Daoy (cell line): ENCODE measurements at regions not wholly inside any gene's neighbourhood (a gene's known extent, or its start where the extent isn't known, plus 50 kb on each side); places are given as distances from the start of the nearest gene placed in this dataset.

ENCODE experiments used
- DNase-seq: peaks from one replicate; pipeline ENCODE4 v3.0.0-alpha.2; 2015; ENCODE audit warnings: low read depth

DNA sequence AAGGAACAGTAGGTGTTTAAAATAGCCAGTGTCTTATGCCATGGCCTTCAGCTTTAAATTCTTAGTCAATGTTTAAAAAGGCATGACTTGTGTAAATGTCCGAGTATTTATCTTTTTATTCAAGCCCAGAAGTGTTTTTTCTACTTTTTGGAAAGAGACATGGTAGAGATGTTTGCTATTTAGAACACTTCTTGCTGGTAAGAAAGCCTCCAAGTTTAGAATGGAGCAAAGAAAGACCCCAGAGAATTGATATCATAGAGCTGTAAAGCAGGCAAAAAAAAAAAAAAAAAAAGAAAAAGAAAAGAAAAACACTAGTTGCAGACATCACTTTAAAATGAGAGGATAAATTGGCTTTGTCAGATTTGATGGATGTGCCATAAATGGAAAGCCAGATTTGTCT is 375.1 kb downstream of the TMEM167A start:
- no peak for DNase-seq

DNA sequence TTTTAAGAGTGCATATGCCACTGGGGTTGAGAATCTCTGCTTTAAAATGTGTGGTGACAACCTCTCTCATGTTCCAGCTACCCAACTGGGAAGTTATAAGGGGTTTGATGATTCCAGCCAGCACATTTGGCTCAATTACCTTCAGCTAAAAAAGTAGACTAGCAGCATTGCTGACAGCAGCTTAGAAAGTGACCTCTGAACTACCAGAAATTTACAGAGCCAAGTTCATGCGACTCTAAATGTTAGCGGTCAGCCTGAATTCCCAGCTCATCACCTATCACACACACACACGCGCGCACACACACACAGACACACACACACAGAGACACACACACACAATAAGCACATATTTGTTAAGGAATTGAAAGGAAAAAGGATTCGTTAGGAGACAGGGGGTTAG is 377.5 kb downstream of the TMEM167A start:
- DNase-seq = no peak

DNA sequence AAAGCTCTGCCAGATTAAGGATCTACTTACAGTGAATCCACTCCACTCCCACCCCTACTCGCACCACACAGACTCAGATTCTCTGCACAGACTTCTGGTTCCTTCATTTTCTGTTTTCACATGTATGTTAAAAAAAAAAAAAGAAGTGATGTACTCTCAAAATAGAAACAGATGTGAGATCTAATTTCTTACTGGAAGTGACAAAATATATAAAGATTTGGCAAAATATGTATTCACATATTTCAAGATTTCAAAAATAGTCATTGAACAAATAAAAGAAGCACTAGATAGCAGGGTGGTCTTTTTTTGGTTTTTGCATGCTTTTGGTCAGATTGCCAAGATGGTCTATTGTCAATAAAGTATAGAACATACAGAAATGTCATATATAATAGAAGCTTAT is 379.2 kb downstream of the TMEM167A start:
- no peak for DNase-seq

DNA sequence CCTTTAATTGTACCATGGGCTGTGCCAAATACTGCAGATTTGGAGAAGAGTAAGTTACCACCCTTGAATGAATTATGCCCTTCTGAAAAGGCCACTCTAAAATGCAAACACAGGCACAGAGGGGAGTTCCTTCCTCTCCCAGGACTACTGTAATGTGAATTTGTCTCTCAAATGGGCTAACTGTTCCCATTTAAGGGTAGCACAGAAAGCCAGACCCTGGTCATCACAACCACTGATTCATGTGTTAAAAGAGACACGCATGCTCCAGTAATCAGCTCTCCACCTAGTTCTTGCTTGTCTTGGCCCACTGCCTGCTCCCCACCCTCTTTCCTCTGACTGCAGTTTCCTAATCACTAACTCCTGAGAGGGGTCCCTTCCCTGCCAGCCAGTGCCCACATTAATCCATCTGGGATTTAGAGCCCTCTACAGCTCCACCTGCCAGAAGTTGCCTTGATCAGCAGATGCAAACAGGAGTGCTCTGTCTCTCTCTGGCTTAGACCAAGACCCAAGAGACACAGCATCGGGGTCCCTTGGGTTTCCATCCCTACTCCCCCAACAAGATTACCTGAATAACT is 382.4 kb downstream of the TMEM167A start:
- DNase-seq = peak; percentile 29

DNA sequence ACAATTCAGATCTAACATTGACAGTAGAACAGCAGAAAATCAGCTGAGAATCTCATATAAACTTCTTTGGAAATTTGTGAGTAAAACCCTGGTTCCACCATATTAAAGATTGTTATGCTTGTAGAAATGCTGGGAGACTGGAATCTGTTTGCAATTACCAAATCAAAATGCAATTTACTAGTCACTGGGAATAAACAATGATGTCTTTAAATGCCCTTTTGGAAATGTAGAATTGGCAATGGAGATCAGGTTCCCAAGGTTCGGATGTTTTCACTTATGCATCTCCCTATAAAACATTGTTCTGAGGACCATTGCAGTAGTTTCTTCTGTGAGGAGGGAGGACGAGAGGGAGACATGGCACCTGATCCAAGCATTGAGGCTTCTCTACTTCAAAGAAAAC is 384.4 kb downstream of the TMEM167A start:
- DNase-seq = no peak

- no peak for DNase-seq
Measured at GRCh38 chr5:82684659-82685058, 392.5 kb downstream of the TMEM167A start.

- DNase-seq = no peak
Measured at GRCh38 chr5:82684165-82684564, 393.0 kb downstream of the TMEM167A start.

DNA sequence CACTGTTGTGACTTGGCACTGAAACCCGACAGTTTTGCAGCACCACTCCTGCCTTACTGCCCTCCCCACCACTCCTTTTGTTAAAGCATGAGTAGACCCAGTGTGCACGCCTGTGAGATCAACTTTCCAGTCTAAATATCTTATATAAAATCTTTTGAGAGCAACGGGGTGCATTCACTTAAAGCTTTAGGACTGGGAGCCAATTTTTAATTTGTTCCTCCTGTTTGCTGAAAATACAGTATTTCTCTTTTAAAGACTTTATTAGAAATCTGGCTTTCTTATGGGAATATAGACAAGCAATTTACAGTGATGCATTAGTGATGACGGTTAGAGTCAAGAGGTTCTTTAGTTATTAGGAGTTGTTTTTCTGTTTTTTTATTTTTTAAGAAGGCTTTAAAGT is 397.5 kb downstream of the TMEM167A start:
- DNase-seq = no peak

- no peak for DNase-seq
Measured at GRCh38 chr5:82676661-82677060, 398.5 kb upstream of the RPS23 start.

- DNase-seq = no peak
Measured at GRCh38 chr5:82674671-82675070, 396.5 kb upstream of the RPS23 start.

DNA sequence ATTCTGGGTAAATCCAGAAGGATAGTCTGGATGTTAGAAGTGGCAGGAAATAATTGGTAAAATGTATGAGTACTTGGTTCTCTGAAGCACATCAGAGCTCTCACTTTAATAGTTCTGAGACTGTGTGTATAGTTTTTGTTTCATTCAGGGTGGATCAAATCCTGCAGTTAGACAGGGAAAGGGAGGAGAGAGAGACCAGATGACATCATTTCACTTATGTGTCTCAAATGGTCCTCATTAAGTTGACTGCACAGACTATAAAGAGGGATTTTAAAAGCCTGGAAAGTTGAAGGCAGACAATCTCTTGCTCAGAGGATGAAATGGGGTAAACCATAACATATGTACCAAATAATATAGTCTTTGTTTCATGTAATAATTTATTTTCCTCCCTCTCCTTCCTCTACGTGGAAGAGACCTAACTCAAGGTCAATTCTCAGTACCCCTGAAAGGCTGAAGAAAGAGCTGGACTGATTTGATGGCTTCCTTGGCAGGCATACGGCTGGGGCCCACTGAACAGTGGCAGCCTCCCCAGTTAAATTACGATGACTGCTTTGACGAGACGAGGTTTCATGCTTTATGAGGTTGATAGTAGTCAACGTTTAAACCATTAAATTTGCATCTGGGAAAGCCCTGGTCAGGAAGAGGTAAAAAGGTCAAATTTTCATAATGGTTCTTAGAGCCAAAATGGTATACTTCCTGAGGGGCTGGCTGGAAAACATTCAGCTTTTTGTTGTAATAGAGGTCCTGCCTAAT is 395.1 kb upstream of the RPS23 start:
- DNase-seq = no peak

GRCh38 chr5:82670692-82671091 is 392.5 kb upstream of the RPS23 start:
- no peak for DNase-seq

DNA sequence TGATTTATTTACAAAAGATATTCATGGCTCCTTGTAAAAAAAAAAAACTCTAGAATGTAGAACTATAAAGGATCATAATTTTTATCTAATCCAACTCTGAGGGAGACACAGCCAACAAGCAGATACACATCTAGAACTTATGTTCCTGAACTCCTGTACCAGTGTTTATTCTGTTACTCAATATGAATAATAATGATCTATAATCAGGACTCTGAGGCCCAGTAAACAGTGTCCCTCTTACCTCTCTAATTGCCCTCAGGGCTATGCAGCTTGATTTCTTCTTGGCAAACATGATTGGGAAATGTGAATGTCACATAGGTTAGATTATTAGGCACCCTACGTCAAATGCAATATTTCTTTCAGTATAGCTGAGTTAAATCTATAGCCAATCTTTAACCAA is 391.6 kb upstream of the RPS23 start:
- no peak for DNase-seq

DNA sequence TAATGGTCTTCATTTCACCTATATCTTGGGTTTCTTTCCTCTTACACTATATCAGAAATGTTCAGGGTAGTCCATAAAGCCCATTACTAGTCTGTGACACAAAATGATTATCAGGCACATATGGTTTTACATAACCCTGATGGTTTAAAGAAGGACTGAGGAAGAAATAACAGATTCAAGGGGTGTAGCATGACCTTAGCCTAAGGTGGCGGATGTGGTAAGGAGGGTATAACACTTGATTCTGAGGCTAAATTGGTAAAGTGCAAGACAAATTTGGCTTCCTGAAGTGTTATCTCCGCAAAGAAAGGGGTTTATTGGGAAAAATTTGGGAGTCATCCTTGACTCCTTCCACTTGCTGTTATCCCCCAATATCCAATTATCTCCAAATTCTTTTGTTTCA is 388.2 kb upstream of the RPS23 start:
- DNase-seq = no peak

- no peak for DNase-seq
Measured at GRCh38 chr5:82664732-82665131, 386.6 kb upstream of the RPS23 start.

- no peak for DNase-seq
Measured at GRCh38 chr5:82663225-82663624, 385.1 kb upstream of the RPS23 start.

DNA sequence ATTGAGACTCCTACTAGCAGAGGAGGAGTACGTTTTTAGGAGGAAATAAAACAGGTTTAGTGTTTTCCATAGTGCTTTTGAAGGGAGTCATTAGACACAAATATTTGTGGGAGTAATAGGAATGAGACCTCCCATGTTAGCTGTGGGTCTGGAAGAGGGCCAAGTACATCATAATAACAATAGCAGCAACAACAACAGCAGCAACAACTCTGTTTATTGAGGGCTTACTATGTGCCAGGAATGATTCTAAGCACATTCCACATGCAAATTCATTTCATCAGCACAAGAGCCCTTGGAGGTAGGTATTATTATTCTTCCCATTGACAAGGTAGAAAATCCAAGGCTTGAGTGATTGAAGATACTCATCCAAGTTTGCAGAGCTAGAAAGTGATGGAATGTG is 384.2 kb upstream of the RPS23 start:
- no peak for DNase-seq

GRCh38 chr5:82661933-82662332 is 383.8 kb upstream of the RPS23 start:
- no peak for DNase-seq

GRCh38 chr5:82661462-82661861 is 383.3 kb upstream of the RPS23 start:
- no peak for DNase-seq

GRCh38 chr5:82659115-82659514 is 381.0 kb upstream of the RPS23 start:
- no peak for DNase-seq

DNA sequence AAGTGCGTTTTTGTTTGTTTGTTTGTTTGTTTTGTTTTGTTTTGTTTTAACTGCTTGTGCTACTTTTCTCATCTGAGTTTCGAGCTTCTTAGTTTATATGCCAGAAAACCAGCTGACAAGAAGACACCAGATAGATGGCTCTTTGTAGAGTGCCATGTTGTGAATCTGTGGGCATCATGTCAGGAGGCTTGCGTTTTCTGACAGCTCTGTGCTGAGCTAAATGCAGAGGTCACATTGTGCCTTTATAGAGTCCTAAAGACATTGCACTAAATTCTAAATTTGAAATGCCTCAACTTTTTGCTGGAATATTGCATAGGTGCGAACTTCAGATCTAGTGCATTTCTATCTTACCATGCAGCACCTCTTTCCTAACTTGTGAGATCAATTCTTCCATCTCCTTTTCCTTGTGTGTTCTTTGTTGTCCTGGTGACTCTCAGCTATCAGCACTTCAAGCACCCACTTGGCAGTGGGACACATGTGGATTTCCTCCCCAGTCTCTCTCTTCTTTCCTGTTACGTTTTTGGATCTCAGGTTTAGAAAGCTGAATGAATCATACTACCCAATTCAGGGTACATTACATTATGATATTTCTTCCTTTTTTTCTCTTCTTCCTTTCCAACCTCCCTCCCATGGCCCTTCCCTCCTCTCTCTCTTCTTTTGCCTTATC is 379.0 kb upstream of the RPS23 start:
- no peak for DNase-seq

GRCh38 chr5:82656341-82656761 is 378.2 kb upstream of the RPS23 start:
- DNase-seq = no peak

GRCh38 chr5:82655078-82655477 is 376.9 kb upstream of the RPS23 start:
- DNase-seq = no peak
